ENCODE measurements at regions not wholly inside any gene's neighbourhood (a gene's known extent, or its start where the extent isn't known, plus 50 kb on each side); places are given as distances from the start of the nearest gene placed in this dataset.
"Not testable (repeated sequence)": the region's sequence is repeated elsewhere in the genome, so short reads cannot be mapped to it uniquely, and the experiment has no call there.

GRCh38 chr2:82275599-82275998 lies 1971.0 kb upstream of the LRRTM1 start:
- intact Hi-C loops (cut with micrococcal nuclease), result no loop called here

GRCh38 chr2:82268446-82268845 lies 1963.9 kb upstream of the LRRTM1 start:
- intact Hi-C loops (cut with micrococcal nuclease), result no loop called here

GRCh38 chr2:82260521-82260920 lies 1956.0 kb upstream of the LRRTM1 start:
- intact Hi-C loops (cut with micrococcal nuclease), result no loop called here

- intact Hi-C loops (cut with micrococcal nuclease), result no loop called here
Observed at GRCh38 chr2:82259551-82259950, 1955.0 kb upstream of the LRRTM1 start.

GRCh38 chr2:82257796-82258555 lies 1953.4 kb upstream of the LRRTM1 start:
- intact Hi-C loops (cut with micrococcal nuclease), result no loop called here

GRCh38 chr2:82256983-82257632 lies 1952.6 kb upstream of the LRRTM1 start:
- intact Hi-C loops (cut with micrococcal nuclease), result no loop called here

- intact Hi-C loops (cut with micrococcal nuclease), result no loop called here
Observed at GRCh38 chr2:82256288-82256687, 1951.7 kb upstream of the LRRTM1 start.

GRCh38 chr2:82254728-82255127 lies 1950.2 kb upstream of the LRRTM1 start:
- intact Hi-C loops (cut with micrococcal nuclease), result no loop called here

- intact Hi-C loops (cut with micrococcal nuclease), result no loop called here
Observed at GRCh38 chr2:82246220-82246775, 1941.7 kb upstream of the LRRTM1 start.

- intact Hi-C loops (cut with micrococcal nuclease), result no loop called here
Observed at GRCh38 chr2:82239176-82239575, 1934.6 kb upstream of the LRRTM1 start.

GRCh38 chr2:82237994-82238662 lies 1933.6 kb upstream of the LRRTM1 start:
- intact Hi-C loops (cut with micrococcal nuclease), result no loop called here

- intact Hi-C loops (cut with micrococcal nuclease), result no loop called here
Observed at GRCh38 chr2:82234283-82234874, 1929.8 kb upstream of the LRRTM1 start.

GRCh38 chr2:82233806-82234205 lies 1929.3 kb upstream of the LRRTM1 start:
- intact Hi-C loops (cut with micrococcal nuclease), result no loop called here

GRCh38 chr2:82230406-82230805 lies 1925.9 kb upstream of the LRRTM1 start:
- intact Hi-C loops (cut with micrococcal nuclease), result no loop called here

GRCh38 chr2:82226441-82226840 lies 1921.9 kb upstream of the LRRTM1 start:
- intact Hi-C loops (cut with micrococcal nuclease), result no loop called here

GRCh38 chr2:82224301-82224940 lies 1919.9 kb upstream of the LRRTM1 start:
- intact Hi-C loops (cut with micrococcal nuclease), result no loop called here

- intact Hi-C loops (cut with micrococcal nuclease), result no loop called here
Observed at GRCh38 chr2:82215212-82215611, 1910.7 kb upstream of the LRRTM1 start.

GRCh38 chr2:82199493-82199852 lies 1894.9 kb upstream of the LRRTM1 start:
- intact Hi-C loops (cut with micrococcal nuclease), result no loop called here

GRCh38 chr2:82198809-82199492 lies 1894.4 kb upstream of the LRRTM1 start:
- intact Hi-C loops (cut with micrococcal nuclease), result no loop called here

GRCh38 chr2:82182270-82182669 lies 1877.7 kb upstream of the LRRTM1 start:
- intact Hi-C loops (cut with micrococcal nuclease), result no loop called here

GRCh38 chr2:82175210-82175609 lies 1870.7 kb upstream of the LRRTM1 start:
- intact Hi-C loops (cut with micrococcal nuclease), result not testable (repeated sequence)
